Activated T-cell treated with anti-CD3 and anti-CD28 coated beads, Interleukin-2, amount 50 U/mL, for 72 hours (primary cell): ENCODE measurements at regions not wholly inside any gene's neighbourhood (a gene's known extent, or its start where the extent isn't known, plus 50 kb on each side); places are given as distances from the start of the nearest gene placed in this dataset.

Source experiments
- ATAC-seq, 2 donors: fragments of 150-1000 bp; cut with Tn5 transposase; replicated peaks in 1 of 2; 2 replicates each; pipeline ENCODE4 v1.10.0; 2021; ENCODE audit warnings: moderate library complexity in 2 of 2, mild to moderate bottlenecking in 1 of 2
- DNase-seq, 2 donors: peaks; one replicate each; pipeline ENCODE4 v3.0.0; 2021 to 2022; ENCODE audit warnings: mixed read lengths in 1 of 2
- H3K27ac Mint-ChIP-seq: one replicate; pipeline ENCODE4 v1.8.0; 2022; ENCODE audit warnings: mild to moderate bottlenecking, moderate library complexity, mixed read lengths
- H3K27me3 Mint-ChIP-seq: one replicate; pipeline ENCODE4 v1.8.0; 2022; ENCODE audit warnings: low read depth, mixed read lengths
- H3K36me3 Mint-ChIP-seq, 2 donors: one replicate each; pipeline ENCODE4 v1.8.0; 2022; ENCODE audit warnings: mixed read lengths in 2 of 2, mild to moderate bottlenecking in 1 of 2; ENCODE audit not compliant: insufficient read depth in 2 of 2
- H3K4me1 Mint-ChIP-seq: one replicate; pipeline ENCODE4 v1.8.0; 2022; ENCODE audit warnings: low read depth, mixed read lengths
- H3K4me3 Mint-ChIP-seq, 2 donors: one replicate each; pipeline ENCODE4 v1.8.0; 2022; ENCODE audit warnings: mild to moderate bottlenecking in 2 of 2, mixed read lengths in 2 of 2, moderate library complexity in 2 of 2
- H3K9me3 Mint-ChIP-seq, 2 donors: one replicate each; pipeline ENCODE4 v1.8.0; 2022; ENCODE audit warnings: mixed read lengths in 2 of 2

- ATAC-seq: no peak
- no peaks in the 10 kb centered on the region for H3K9me3 Mint-ChIP-seq
- no peaks in the 10 kb centered on the region for H3K36me3 Mint-ChIP-seq
- no peak for DNase-seq
- H3K27me3 Mint-ChIP-seq: peaks cover 17% of the 10 kb centered on the region
- no peak overlapping the region for H3K27ac Mint-ChIP-seq
- H3K4me3 Mint-ChIP-seq: no peak overlapping the region
- H3K4me1 Mint-ChIP-seq: peaks cover 5% of the 10 kb centered on the region
These were observed 54.4 kb downstream of the UNCX start for GRCh38 chr7:1286946-1287645.

- ATAC-seq (no peak), DNase-seq (no peak)
- Mint-ChIP-seq H3K27me3 (peaks cover 18% of the 10 kb centered on the region), H3K36me3 (no peaks in the 10 kb centered on the region), H3K4me3 (no peak overlapping the region), H3K9me3 (no peaks in the 10 kb centered on the region), H3K27ac (no peak overlapping the region), H3K4me1 (peaks cover 5% of the 10 kb centered on the region)
These were observed 55.1 kb downstream of the UNCX start for GRCh38 chr7:1287752-1288201.

- H3K4me3 Mint-ChIP-seq: no peak overlapping the region
These were observed 55.8 kb downstream of the UNCX start for GRCh38 chr7:1288390-1288995.

GRCh38 chr7:1288996-1289551, 56.4 kb downstream of the UNCX start:
- no peak for ATAC-seq
- Mint-ChIP-seq H3K27me3 (peaks cover 18% of the 10 kb centered on the region), H3K9me3 (no peaks in the 10 kb centered on the region), H3K4me3 (no peak overlapping the region), H3K27ac (no peak overlapping the region), H3K36me3 (no peaks in the 10 kb centered on the region), H3K4me1 (peaks cover 5% of the 10 kb centered on the region)
- DNase-seq: no peak

More at GRCh38 chr7:1288390-1288995, 55.8 kb downstream of the UNCX start:
- Mint-ChIP-seq H3K27me3 (peaks cover 18% of the 10 kb centered on the region), H3K4me1 (peaks cover 5% of the 10 kb centered on the region), H3K27ac (no peak overlapping the region), H3K9me3 (no peaks in the 10 kb centered on the region), H3K36me3 (no peaks in the 10 kb centered on the region)
- DNase-seq: no peak
- no peak for ATAC-seq

- Mint-ChIP-seq H3K27me3 (peaks cover 18% of the 10 kb centered on the region), H3K4me1 (peaks cover 5% of the 10 kb centered on the region), H3K9me3 (no peaks in the 10 kb centered on the region), H3K4me3 (peak overlapping the region; percentile 66 to 77), H3K27ac (no peak overlapping the region), H3K36me3 (no peaks in the 10 kb centered on the region)
- ATAC-seq: no peak
- DNase-seq: no peak
These were observed 57.0 kb downstream of the UNCX start for GRCh38 chr7:1289666-1290025.

- DNase-seq (peak; percentile 13), ATAC-seq (peak; percentile 34 to 39)
- H3K4me1 Mint-ChIP-seq: peaks cover 5% of the 10 kb centered on the region
- H3K27ac Mint-ChIP-seq: no peak overlapping the region
- H3K36me3 Mint-ChIP-seq: no peaks in the 10 kb centered on the region
- peak overlapping the region; percentile 66 to 77 for H3K4me3 Mint-ChIP-seq
- H3K9me3 Mint-ChIP-seq: no peaks in the 10 kb centered on the region
- H3K27me3 Mint-ChIP-seq: peaks cover 18% of the 10 kb centered on the region
These were observed 57.5 kb downstream of the UNCX start for GRCh38 chr7:1290026-1290678.

- Mint-ChIP-seq H3K36me3 (no peaks in the 10 kb centered on the region), H3K4me3 (peak overlapping the region; percentile 66 to 77), H3K4me1 (peaks cover 5% of the 10 kb centered on the region), H3K9me3 (no peaks in the 10 kb centered on the region), H3K27ac (no peak overlapping the region), H3K27me3 (peaks cover 18% of the 10 kb centered on the region)
- ATAC-seq: peak in 1 of 2 donors; percentile 22
- DNase-seq: no peak
These were observed 58.1 kb downstream of the UNCX start for GRCh38 chr7:1290679-1291356.

GRCh38 chr7:1291357-1291689, 58.7 kb downstream of the UNCX start:
- H3K4me1 Mint-ChIP-seq: peaks cover 5% of the 10 kb centered on the region
- H3K27ac Mint-ChIP-seq: no peak overlapping the region
- H3K9me3 Mint-ChIP-seq: no peaks in the 10 kb centered on the region
- DNase-seq: no peak
- no peaks in the 10 kb centered on the region for H3K36me3 Mint-ChIP-seq
- peak overlapping the region; percentile 59 to 68 for H3K4me3 Mint-ChIP-seq
- no peak for ATAC-seq
- H3K27me3 Mint-ChIP-seq: peaks cover 18% of the 10 kb centered on the region

GRCh38 chr7:1291845-1292765, 59.4 kb downstream of the UNCX start:
- peaks cover 18% of the 10 kb centered on the region for H3K27me3 Mint-ChIP-seq
- ATAC-seq (no peak), DNase-seq (no peak)
- no peaks in the 10 kb centered on the region for H3K36me3 Mint-ChIP-seq
- H3K4me1 Mint-ChIP-seq: peaks cover 5% of the 10 kb centered on the region
- no peak overlapping the region for H3K4me3 Mint-ChIP-seq
- H3K9me3 Mint-ChIP-seq: no peaks in the 10 kb centered on the region
- H3K27ac Mint-ChIP-seq: no peak overlapping the region

- Mint-ChIP-seq H3K27ac (no peak overlapping the region), H3K36me3 (no peaks in the 10 kb centered on the region), H3K4me3 (no peak overlapping the region), H3K9me3 (no peaks in the 10 kb centered on the region), H3K27me3 (peaks cover 18% of the 10 kb centered on the region), H3K4me1 (peaks cover 5% of the 10 kb centered on the region)
- DNase-seq: no peak
- ATAC-seq: no peak
These were observed 60.5 kb downstream of the UNCX start for GRCh38 chr7:1292972-1293830.

- ATAC-seq (no peak), DNase-seq (no peak)
- no peak overlapping the region for H3K27ac Mint-ChIP-seq
- no peaks in the 10 kb centered on the region for H3K36me3 Mint-ChIP-seq
- no peak overlapping the region for H3K4me3 Mint-ChIP-seq
- H3K4me1 Mint-ChIP-seq: peaks cover 5% of the 10 kb centered on the region
- H3K9me3 Mint-ChIP-seq: no peaks in the 10 kb centered on the region
- H3K27me3 Mint-ChIP-seq: peaks cover 18% of the 10 kb centered on the region
These were observed 61.3 kb downstream of the UNCX start for GRCh38 chr7:1293950-1294411.
